MV-4-11 (cell line): ENCODE measurements at regions not wholly inside any gene's neighbourhood (a gene's known extent, or its start where the extent isn't known, plus 50 kb on each side); places are given as distances from the start of the nearest gene placed in this dataset.
A peak's percentile ranks its signal among the peaks of the same experiment; 100 is the strongest.
"Not testable (repeated sequence)": the region's sequence is repeated elsewhere in the genome, so short reads cannot be mapped to it uniquely, and the experiment has no call there.

Experiments
- DNase-seq: peaks from one replicate; lab custom pipeline; 2025; lab: John Stamatoyannopoulos, UW

GRCh38 chr1:80310703-80311245 lies 1304.2 kb upstream of the ADGRL4 start:
- no peak for DNase-seq

- DNase-seq: no peak
These were observed 1298.9 kb upstream of the ADGRL4 start for GRCh38 chr1:80305466-80305865.

- no peak for DNase-seq
These were observed 1287.3 kb upstream of the ADGRL4 start for GRCh38 chr1:80293818-80294217.

- not testable (repeated sequence) for DNase-seq
These were observed 1282.2 kb upstream of the ADGRL4 start for GRCh38 chr1:80288750-80289149.

GRCh38 chr1:80282536-80282935 lies 1276.0 kb upstream of the ADGRL4 start:
- DNase-seq: no peak

GRCh38 chr1:80278936-80279335 lies 1272.4 kb upstream of the ADGRL4 start:
- DNase-seq: no peak

- no peak for DNase-seq
These were observed 1267.7 kb upstream of the ADGRL4 start for GRCh38 chr1:80274256-80274655.

- DNase-seq: no peak
These were observed 1266.0 kb upstream of the ADGRL4 start for GRCh38 chr1:80272495-80272894.

GRCh38 chr1:80258659-80259058 lies 1252.1 kb upstream of the ADGRL4 start:
- DNase-seq: no peak

- DNase-seq: no peak
These were observed 1245.1 kb upstream of the ADGRL4 start for GRCh38 chr1:80251591-80251990.

GRCh38 chr1:80251171-80251570 lies 1244.6 kb upstream of the ADGRL4 start:
- no peak for DNase-seq

GRCh38 chr1:80250573-80251168 lies 1244.1 kb upstream of the ADGRL4 start:
- DNase-seq: no peak

GRCh38 chr1:80249699-80250098 lies 1243.2 kb upstream of the ADGRL4 start:
- no peak for DNase-seq

- DNase-seq: no peak
These were observed 1242.4 kb upstream of the ADGRL4 start for GRCh38 chr1:80248886-80249285.

- DNase-seq: no peak
These were observed 1239.3 kb upstream of the ADGRL4 start for GRCh38 chr1:80245813-80246212.

- no peak for DNase-seq
These were observed 1237.8 kb upstream of the ADGRL4 start for GRCh38 chr1:80244372-80244771.

- no peak for DNase-seq
These were observed 1235.0 kb upstream of the ADGRL4 start for GRCh38 chr1:80241566-80241965.

- no peak for DNase-seq
These were observed 1219.0 kb upstream of the ADGRL4 start for GRCh38 chr1:80225510-80225909.

- no peak for DNase-seq
These were observed 1214.8 kb upstream of the ADGRL4 start for GRCh38 chr1:80221319-80221718.

GRCh38 chr1:80218112-80218511 lies 1211.6 kb upstream of the ADGRL4 start:
- peak; percentile 23 for DNase-seq

- DNase-seq: peak; percentile 29
These were observed 1211.0 kb upstream of the ADGRL4 start for GRCh38 chr1:80217377-80217986.

- no peak for DNase-seq
These were observed 1208.5 kb upstream of the ADGRL4 start for GRCh38 chr1:80214888-80215540.

GRCh38 chr1:80212948-80213347 lies 1206.4 kb upstream of the ADGRL4 start:
- DNase-seq: no peak
